ENCODE measurements at regions not wholly inside any gene's neighbourhood (a gene's known extent, or its start where the extent isn't known, plus 50 kb on each side); places are given as distances from the start of the nearest gene placed in this dataset.
A peak's percentile ranks its signal among the peaks of the same experiment; 100 is the strongest.

DNA sequence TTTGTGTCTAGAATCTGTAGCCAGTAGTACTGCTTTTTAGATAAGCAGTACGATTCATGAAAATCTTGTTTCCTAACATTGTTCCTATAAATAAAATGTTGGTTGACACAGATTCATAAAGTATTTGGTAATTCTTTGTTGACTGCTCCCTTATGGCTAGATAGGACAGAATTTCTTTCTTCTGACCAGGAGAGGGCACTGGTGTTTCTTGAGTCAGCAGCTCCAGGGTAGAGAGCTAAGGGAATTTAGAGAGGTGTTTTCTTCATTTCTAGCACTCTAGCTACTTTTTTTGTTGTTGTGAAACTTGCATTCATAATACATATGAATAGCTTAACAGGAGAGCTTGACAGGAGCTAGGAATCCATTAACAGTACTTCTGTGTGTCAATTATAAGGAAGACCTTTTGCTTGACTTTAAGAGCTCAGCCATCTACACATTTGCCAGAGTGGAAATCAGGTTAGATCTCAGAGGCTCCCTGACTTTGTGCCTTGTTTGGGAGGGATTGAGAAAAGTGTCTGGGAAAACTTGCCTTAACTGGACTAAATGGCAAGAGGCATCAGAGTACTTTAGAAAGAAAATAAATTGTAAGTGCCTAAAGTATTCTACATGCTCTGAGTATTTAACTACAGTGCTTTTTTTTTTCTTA, 756.1 kb downstream of the SH3BGRL start:
- TF ChIP-seq YY1 (IDR thresholded peaks at IDR 0.05; ENCODE audit: low read depth) (no peak), RAD21 (IDR thresholded peaks at IDR 0.05; ENCODE audit: low read depth) (peak; percentile 59)

All from Ishikawa (cell line).